ENCODE measurements at regions not wholly inside any gene's neighbourhood (a gene's known extent, or its start where the extent isn't known, plus 50 kb on each side); places are given as distances from the start of the nearest gene placed in this dataset.
A peak's percentile ranks its signal among the peaks of the same experiment; 100 is the strongest.
"Not testable (repeated sequence)": the region's sequence is repeated elsewhere in the genome, so short reads cannot be mapped to it uniquely, and the experiment has no call there.

GRCh38 chr5:94025788-94026473, 284.5 kb upstream of the POU5F2 start:
- no peak for DNase-seq

DNA sequence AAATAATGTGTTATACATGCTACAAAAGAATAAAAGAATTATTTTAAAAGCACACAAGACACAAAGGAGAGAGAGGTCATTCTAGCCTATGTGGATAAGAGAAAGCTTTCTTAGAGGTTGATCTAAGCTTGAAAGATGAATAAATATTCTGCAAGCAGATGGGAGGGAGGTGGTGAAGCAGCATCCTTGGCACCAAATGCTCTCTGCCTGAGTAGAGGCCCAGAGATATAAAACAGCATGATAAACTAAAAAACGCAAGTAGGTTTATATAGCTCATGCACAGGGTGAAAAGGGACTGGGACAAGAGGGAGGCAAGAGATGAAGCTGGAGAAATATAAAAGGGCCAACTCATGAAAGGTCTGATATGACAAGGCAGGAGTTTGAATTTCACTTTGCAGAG, 283.2 kb upstream of the POU5F2 start:
- no peak for DNase-seq

- DNase-seq: no peak
Measured at GRCh38 chr5:94024101-94024500, 282.7 kb upstream of the POU5F2 start.

GRCh38 chr5:94021246-94021645, 279.8 kb upstream of the POU5F2 start:
- DNase-seq: no peak

GRCh38 chr5:94017579-94017978, 276.2 kb upstream of the POU5F2 start:
- no peak for DNase-seq

DNA sequence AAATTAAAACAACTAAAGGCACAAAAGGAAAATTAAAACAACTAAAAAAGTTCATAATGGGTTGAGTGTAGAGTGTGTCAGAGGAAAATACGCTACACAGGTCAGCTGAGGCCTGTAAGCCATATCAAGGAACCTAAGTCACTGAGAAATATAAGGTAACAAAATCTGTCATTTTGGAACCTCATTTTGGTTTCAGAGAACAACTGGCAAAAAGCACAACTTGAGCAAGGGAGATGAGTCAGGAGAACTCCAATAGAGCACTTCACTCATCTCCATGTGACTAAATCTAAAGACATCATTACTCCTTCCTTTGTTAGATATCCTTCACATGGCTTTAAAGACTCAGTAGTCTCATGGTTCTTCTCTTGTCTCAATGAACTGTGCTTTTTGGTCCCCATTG, 269.4 kb upstream of the POU5F2 start:
- no peak for DNase-seq

- DNase-seq: no peak
Measured at GRCh38 chr5:94009161-94009560, 267.8 kb upstream of the POU5F2 start.

DNA sequence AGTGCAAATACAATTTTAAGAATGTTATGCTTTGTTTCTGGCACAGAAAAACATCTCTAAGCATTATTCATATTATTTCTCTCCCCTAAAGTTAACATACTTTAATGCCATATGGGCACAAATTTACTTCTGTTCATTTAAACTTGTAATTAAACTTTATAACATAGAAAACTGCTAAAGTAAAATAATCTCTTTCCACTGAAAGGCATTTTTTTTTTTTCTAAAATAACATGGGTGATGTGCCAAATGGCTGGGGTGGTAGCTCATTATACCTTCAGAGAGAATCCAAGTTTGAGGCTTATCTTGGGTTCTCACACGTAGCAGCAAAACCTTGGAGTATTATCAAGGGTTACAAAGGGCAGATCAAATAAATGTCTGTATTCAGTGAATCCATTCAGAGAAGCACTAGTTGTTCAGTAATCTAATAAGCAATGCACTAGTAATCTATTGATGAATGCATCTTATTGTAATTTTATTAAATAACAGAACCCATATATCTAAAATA, 257.6 kb upstream of the POU5F2 start:
- DNase-seq: no peak

GRCh38 chr5:93997562-93997961, 256.2 kb upstream of the POU5F2 start:
- DNase-seq: no peak

DNA sequence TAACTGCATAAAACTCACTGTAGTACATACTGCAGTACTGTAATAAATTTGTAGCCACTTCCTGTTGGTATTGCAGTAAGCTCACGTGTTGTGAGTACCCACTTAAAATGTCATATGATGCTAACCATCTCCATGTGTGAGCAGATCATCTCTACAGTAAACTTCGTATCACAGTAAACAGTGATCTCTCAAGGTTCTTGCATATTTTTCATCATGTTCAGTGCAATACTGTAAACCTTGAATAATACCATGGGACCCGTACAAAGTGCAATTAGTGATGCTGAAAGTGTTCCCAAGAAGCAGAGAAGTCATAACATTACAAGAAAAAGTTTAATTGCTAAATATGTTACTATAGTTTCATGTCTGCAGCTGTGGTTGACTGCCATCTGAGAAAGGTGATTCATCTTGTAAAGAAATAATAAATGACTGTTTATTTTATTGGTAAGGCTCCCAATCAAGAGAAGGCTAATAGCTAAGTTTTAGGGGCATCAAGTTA, 253.8 kb upstream of the POU5F2 start:
- DNase-seq: no peak

DNA sequence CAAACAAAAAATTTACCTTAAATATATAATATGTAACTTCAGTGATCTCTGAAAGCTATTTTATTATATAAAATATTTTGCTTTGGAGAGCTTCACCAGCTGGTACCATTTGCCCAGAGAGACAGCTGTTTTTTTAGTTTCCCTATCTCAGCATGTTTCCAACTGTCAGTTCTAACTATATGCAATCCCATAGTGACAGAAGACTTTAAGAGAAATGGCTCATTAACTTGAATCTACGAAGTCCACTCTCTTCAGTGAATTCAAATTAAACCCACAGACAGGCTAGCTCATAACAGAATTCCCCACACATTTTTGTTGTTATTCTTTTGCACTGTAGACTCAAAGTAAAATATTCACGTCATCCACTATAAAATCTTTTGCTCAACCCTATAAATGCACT, 251.8 kb upstream of the POU5F2 start:
- no peak for DNase-seq

DNA sequence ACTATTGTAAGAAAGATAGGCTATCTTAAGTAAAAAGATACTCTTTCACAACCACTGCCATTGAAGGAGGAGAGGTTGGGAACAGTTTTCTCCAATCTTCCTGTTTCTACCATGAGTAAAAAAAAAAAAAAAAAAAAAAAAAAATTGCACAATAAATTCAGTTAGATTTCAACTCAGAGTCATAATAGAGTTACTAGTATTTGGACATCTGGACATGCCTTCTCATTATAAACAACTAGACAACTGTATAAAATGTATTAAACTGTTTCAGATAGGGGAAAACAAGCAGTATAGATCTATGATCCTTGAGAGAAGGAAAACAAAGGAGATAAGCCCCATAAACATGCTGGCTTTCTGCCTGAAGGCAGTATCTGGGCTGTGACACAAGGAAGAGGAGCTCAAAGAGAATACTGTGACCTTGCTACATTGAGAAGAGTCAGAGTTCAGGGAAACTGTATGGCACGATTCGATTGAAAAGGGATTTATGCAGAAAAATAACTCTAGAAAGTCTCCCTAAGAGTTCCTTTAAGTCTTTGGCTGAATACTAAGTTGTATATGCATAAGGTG, 249.2 kb upstream of the POU5F2 start:
- no peak for DNase-seq

GRCh38 chr5:93985940-93986570, 244.7 kb upstream of the POU5F2 start:
- peak; percentile 19 for DNase-seq

GRCh38 chr5:93978222-93978621, 236.8 kb upstream of the POU5F2 start:
- DNase-seq: no peak

DNA sequence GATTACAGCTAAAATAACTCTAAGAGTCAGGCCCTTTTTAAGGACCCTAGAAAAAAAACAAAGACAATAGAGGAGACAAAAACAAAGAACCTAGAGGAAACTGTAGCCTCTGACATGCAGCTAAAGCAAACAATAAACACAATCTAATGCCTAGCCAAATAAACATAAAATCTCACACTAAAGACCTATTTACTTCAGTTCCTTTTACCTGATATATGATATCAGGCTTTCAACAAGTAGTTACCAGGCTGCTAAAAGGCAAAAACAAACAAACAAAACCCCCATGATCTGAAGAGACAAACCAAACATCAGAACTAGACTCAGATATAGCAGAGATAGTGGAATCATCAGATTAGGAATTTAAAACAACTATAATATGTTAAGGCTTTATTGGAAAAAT, 226.5 kb upstream of the POU5F2 start:
- DNase-seq: no peak

- DNase-seq: no peak
Measured at GRCh38 chr5:93964421-93964820, 223.0 kb upstream of the POU5F2 start.

DNA sequence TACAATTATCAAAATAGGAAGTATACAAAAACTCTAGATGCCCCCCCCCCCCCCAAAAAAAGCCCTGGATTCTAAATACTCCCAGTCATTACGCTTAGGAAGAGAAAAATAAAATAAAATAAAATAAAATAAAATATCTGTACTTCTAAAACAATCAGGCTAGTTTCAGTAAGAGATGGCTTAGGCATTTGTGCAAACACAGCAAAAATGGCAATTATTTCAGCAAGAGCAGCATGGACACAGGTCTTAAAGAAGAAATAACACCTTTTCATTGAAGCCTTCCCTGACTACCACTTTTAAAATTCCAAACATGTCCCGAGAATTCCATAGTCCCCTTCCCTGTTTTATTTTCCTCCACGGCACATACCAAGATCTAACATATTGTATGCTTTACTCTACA, 218.6 kb upstream of the POU5F2 start:
- no peak for DNase-seq

- DNase-seq: no peak
Measured at GRCh38 chr5:93956006-93956405, 214.6 kb upstream of the POU5F2 start.

GRCh38 chr5:93954421-93955069, 213.1 kb upstream of the POU5F2 start:
- no peak for DNase-seq

GRCh38 chr5:93953442-93953841, 212.0 kb upstream of the POU5F2 start:
- DNase-seq: no peak

DNA sequence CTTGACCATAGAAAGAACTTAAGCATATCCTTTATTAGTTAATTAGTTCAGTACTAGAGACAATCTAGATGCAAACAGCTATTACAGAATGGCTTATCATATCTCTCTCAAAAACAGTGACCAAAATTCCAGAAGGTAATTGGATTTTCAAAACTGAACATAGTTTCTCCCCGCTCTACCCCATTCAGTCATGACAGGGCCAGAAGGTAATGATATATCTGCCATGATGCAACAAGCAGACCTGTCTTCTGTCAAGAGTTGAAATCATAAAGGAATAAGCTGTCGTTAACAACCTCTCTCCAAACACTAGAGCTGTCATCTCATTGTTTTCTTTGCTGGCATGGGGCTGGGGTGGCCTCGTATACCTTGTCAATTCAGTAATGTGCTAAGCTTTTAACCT, 200.5 kb upstream of the POU5F2 start:
- no peak for DNase-seq

DNA sequence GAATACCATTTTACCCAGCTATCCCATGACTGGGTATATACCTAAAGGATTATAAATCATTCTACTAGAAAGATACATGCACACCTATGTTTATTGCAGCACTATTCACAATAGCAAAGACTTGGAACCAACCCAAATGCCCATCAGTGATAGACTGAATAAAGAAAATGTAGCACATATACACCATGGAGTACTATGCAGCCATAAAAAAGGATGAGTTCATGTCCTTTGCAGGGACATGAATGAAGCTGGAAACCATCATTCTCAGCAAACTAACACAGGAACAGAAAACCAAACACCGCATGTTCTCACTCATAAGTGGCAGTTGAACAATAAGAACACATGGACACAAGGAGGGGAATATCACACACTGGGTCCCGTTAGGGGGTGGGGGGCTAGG, 191.9 kb upstream of the POU5F2 start:
- not testable (repeated sequence) for DNase-seq

- no peak for DNase-seq
Measured at GRCh38 chr5:93930098-93930497, 188.7 kb upstream of the POU5F2 start.

GRCh38 chr5:93929131-93929530, 187.7 kb upstream of the POU5F2 start:
- DNase-seq: no peak

Measured in activated gamma-delta T cell (primary cell).